ENCODE measurements at regions not wholly inside any gene's neighbourhood (a gene's known extent, or its start where the extent isn't known, plus 50 kb on each side); places are given as distances from the start of the nearest gene placed in this dataset.
"Not testable (repeated sequence)": the region's sequence is repeated elsewhere in the genome, so short reads cannot be mapped to it uniquely, and the experiment has no call there.

- CTCF ChIA-PET: not testable (repeated sequence)
- no CpG with 5 or more reads among the region's 6 CpGs for WGBS, 2 experiments (ENCODE audit: extremely low coverage in 2 of 2, insufficient read length in 1 of 2)
Measured at GRCh38 chrY:26648240-26648639, 1026.3 kb downstream of the CDY1 start.

DNA sequence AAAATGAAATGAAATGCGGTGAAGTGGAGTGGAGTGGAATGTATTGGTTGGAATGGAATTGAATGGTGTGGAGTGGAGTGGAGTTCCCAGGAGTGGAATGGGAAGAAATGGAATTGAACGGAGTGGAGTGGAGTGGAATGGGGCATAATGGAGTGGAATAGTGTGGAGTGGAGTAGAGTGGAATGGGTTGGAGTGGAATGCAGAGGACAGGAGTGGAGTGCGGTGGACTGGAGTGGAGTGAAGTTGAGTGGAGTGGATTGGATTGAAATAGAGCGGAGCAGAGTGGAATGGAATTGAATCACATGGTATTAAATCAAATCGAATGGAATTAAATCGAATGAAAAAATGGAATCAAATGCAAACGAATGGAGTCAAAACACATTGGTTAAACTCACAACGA, 1042.3 kb downstream of the CDY1 start:
- CTCF ChIA-PET; H2AK9ac ChIP-seq (replicated peaks; ENCODE audit: low read depth, low read length, poor library complexity); BruUV-seq (replicated peaks); H4K91ac ChIP-seq (ENCODE audit: insufficient read depth, low read depth, low read length); H2BK5ac ChIP-seq (ENCODE audit: low read depth, low read length, poor library complexity, severe bottlenecking); H3K4me3 ChIP-seq (ENCODE audit: insufficient read depth, low read depth, low read length); H3K18ac ChIP-seq (ENCODE audit: low read depth, low read length); H2AK5ac ChIP-seq (ENCODE audit: low read depth, low read length); H4K8ac ChIP-seq (ENCODE audit: low read depth in 2 of 2, low read length in 2 of 2); H3K27ac ChIP-seq (ENCODE audit: insufficient read depth, low read length); H3K9me1 ChIP-seq (ENCODE audit: insufficient read depth, low read length); H3K9me3 ChIP-seq (ENCODE audit: control insufficient read depth, insufficient read depth, low read length); H3K14ac ChIP-seq (replicated peaks; ENCODE audit: low read depth, low read length); H3K4me1 ChIP-seq (ENCODE audit: control insufficient read depth, insufficient read depth, low read length); H3K4me2 ChIP-seq (ENCODE audit: low read depth, low read length); DNase-seq; H2AFZ ChIP-seq (replicated peaks; ENCODE audit: low read length, poor library complexity); H2BK120ac ChIP-seq (ENCODE audit: low read depth, low read length); H4K20me1 ChIP-seq (ENCODE audit: insufficient read depth, low read length); H2BK15ac ChIP-seq (ENCODE audit: low read depth, low read length); H3K36me3 ChIP-seq (ENCODE audit: control insufficient read depth, insufficient read depth, low read length); H3K79me1 ChIP-seq (ENCODE audit: low read depth in 1 of 2, low read length in 2 of 2); dilution Hi-C loops (cut with HindIII; ENCODE audit: low sequenced_read_pairs, unreplicated experiment); H3K27me3 ChIP-seq (ENCODE audit: control insufficient read depth, insufficient read depth, low read length); H3K56ac ChIP-seq (ENCODE audit: extremely low read depth, insufficient read depth, low read length); H2BK20ac ChIP-seq (ENCODE audit: low read depth, low read length); H3K4ac ChIP-seq (ENCODE audit: low read depth, low read length); in situ Hi-C loops (cut with MboI; ENCODE audit: low sequenced_read_pairs); H3K9ac ChIP-seq (ENCODE audit: low read depth, low read length); H3K23ac ChIP-seq (ENCODE audit: low read depth, low read length); H4K5ac ChIP-seq (ENCODE audit: low read depth, low read length); POLR2A ChIA-PET (ENCODE audit: unreplicated experiment); ATAC-seq (ENCODE audit: low read depth); intact Hi-C loops (cut with micrococcal nuclease): not testable (repeated sequence)
- WGBS, 2 experiments (ENCODE audit: extremely low coverage in 2 of 2, insufficient read length in 1 of 2): no CpG with 5 or more reads among the region's 8 CpGs

More at GRCh38 chrY:26648240-26648639, 1026.3 kb downstream of the CDY1 start:
- H4K5ac ChIP-seq (ENCODE audit: low read depth, low read length); H2AK5ac ChIP-seq (ENCODE audit: low read depth, low read length); H2BK15ac ChIP-seq (ENCODE audit: low read depth, low read length); H3K18ac ChIP-seq (ENCODE audit: low read depth, low read length); H4K20me1 ChIP-seq (ENCODE audit: insufficient read depth, low read length); H2BK5ac ChIP-seq (ENCODE audit: low read depth, low read length, poor library complexity, severe bottlenecking); H2BK20ac ChIP-seq (ENCODE audit: low read depth, low read length); ATAC-seq (ENCODE audit: low read depth); dilution Hi-C loops (cut with HindIII; ENCODE audit: low sequenced_read_pairs, unreplicated experiment); H3K27ac ChIP-seq (ENCODE audit: insufficient read depth, low read length); POLR2A ChIA-PET (ENCODE audit: unreplicated experiment); H3K4me3 ChIP-seq (ENCODE audit: insufficient read depth, low read depth, low read length); H3K23ac ChIP-seq (ENCODE audit: low read depth, low read length); H3K56ac ChIP-seq (ENCODE audit: extremely low read depth, insufficient read depth, low read length); H3K4me2 ChIP-seq (ENCODE audit: low read depth, low read length); H4K91ac ChIP-seq (ENCODE audit: insufficient read depth, low read depth, low read length); H3K36me3 ChIP-seq (ENCODE audit: control insufficient read depth, insufficient read depth, low read length); H3K4me1 ChIP-seq (ENCODE audit: control insufficient read depth, insufficient read depth, low read length); in situ Hi-C loops (cut with MboI; ENCODE audit: low sequenced_read_pairs); H3K14ac ChIP-seq (replicated peaks; ENCODE audit: low read depth, low read length); H3K79me1 ChIP-seq (ENCODE audit: low read depth in 1 of 2, low read length in 2 of 2); H2BK120ac ChIP-seq (ENCODE audit: low read depth, low read length); H2AK9ac ChIP-seq (replicated peaks; ENCODE audit: low read depth, low read length, poor library complexity); H4K8ac ChIP-seq (ENCODE audit: low read depth in 2 of 2, low read length in 2 of 2); H3K27me3 ChIP-seq (ENCODE audit: control insufficient read depth, insufficient read depth, low read length); H3K9me1 ChIP-seq (ENCODE audit: insufficient read depth, low read length); BruUV-seq (replicated peaks); DNase-seq; intact Hi-C loops (cut with micrococcal nuclease); H3K9ac ChIP-seq (ENCODE audit: low read depth, low read length); H2AFZ ChIP-seq (replicated peaks; ENCODE audit: low read length, poor library complexity); H3K4ac ChIP-seq (ENCODE audit: low read depth, low read length); H3K9me3 ChIP-seq (ENCODE audit: control insufficient read depth, insufficient read depth, low read length): not testable (repeated sequence)

Data from IMR-90 (cell line).